Small intestine (tissue), 7 donors: ENCODE measurements at regions not wholly inside any gene's neighbourhood (a gene's known extent, or its start where the extent isn't known, plus 50 kb on each side); places are given as distances from the start of the nearest gene placed in this dataset.
A peak's percentile ranks its signal among the peaks of the same experiment; 100 is the strongest.
"Not testable (repeated sequence)": the region's sequence is repeated elsewhere in the genome, so short reads cannot be mapped to it uniquely, and the experiment has no call there.

Experiments
- DNase-seq, 2 donors: peaks; one replicate each; pipeline versions ENCODE4 v3.0.0 to v3.0.0-alpha.2; 2013
- FAIRE-seq: peaks from 2 replicates; lab custom pipeline; 2012; peaks lifted over from hg19 to GRCh38; lab: Jason Lieb, UNC
- H3K27ac ChIP-seq, 3 donors: one replicate each; pipeline ENCODE4 v1.5.1; 2013; ENCODE audit warnings: low read length in 2 of 3, mild to moderate bottlenecking in 2 of 3, control low read depth in 1 of 3, inconsistent platforms in 1 of 3, low read depth in 1 of 3, moderate library complexity in 1 of 3
- H3K27me3 ChIP-seq, 3 donors: one replicate each; pipeline ENCODE4 v1.6.1; 2013; ENCODE audit warnings: low read length in 3 of 3, inconsistent platforms in 1 of 3; ENCODE audit not compliant: control insufficient read depth in 3 of 3, insufficient read depth in 3 of 3
- H3K36me3 ChIP-seq, 3 donors: one replicate each; pipeline ENCODE4 v1.6.1; 2013; ENCODE audit warnings: low read length in 3 of 3, inconsistent platforms in 1 of 3, low read depth in 1 of 3, mild to moderate bottlenecking in 1 of 3, moderate library complexity in 1 of 3; ENCODE audit not compliant: control insufficient read depth in 3 of 3, insufficient read depth in 2 of 3
- H3K4me1 ChIP-seq, 3 donors: one replicate each; pipeline ENCODE4 v1.6.1; 2013; ENCODE audit warnings: low read length in 2 of 3, inconsistent platforms in 1 of 3, low read depth in 1 of 3, mild to moderate bottlenecking in 1 of 3, moderate library complexity in 1 of 3; ENCODE audit not compliant: control insufficient read depth in 3 of 3, insufficient read depth in 2 of 3
- H3K4me3 ChIP-seq, 3 donors: one replicate each; pipeline ENCODE4 v1.5.1; 2013; ENCODE audit warnings: low read length in 3 of 3, control low read depth in 1 of 3, inconsistent platforms in 1 of 3, low read depth in 1 of 3, mild to moderate bottlenecking in 1 of 3, moderate library complexity in 1 of 3
- H3K9me3 ChIP-seq, 2 donors: one replicate each; pipeline ENCODE4 v1.6.1; 2013; ENCODE audit warnings: low read depth in 1 of 2, low read length in 1 of 2; ENCODE audit not compliant: control insufficient read depth in 2 of 2, insufficient read depth in 1 of 2
- WGBS, 3 donors: extraction: QIAGEN DNeasy Blood & Tissue Kit; methylation state at CpG; one replicate each; pipeline ENCODE4 v1.1.7; 2013; 5-methylcytosine and 5-hydroxymethylcytosine counted together
- donor health status: healthy with polysubstance abuse.
- donor health status: control.
- donor health status: control.
- donor health status: Bipolar disorder and iron deficiency.
- donor health status: healthy.

GRCh38 chr2:16429431-16430145 lies 236.0 kb downstream of the CYRIA start:
- Histone ChIP-seq H3K27me3 (no peaks in the 10 kb centered on the region), H3K27ac (no peak overlapping the region), H3K9me3 (no peaks in the 10 kb centered on the region), H3K4me3 (no peak overlapping the region), H3K36me3 (no peaks in the 10 kb centered on the region), H3K4me1 (peaks cover 0 to 14% (median 3%) of the 10 kb centered on the region in 3 donors)
- no peak for FAIRE-seq
- 40 to 67% (median 64%) methylated on average over 2 of the region's 2 CpGs for WGBS, 3 donors
- no peak for DNase-seq

- Histone ChIP-seq H3K27ac (no peak overlapping the region), H3K4me1 (peaks cover 0 to 20% (median 3%) of the 10 kb centered on the region in 3 donors), H3K36me3 (no peaks in the 10 kb centered on the region), H3K27me3 (no peaks in the 10 kb centered on the region), H3K9me3 (no peaks in the 10 kb centered on the region), H3K4me3 (no peak overlapping the region)
- 58 to 78% (median 71%) methylated on average over 2 of the region's 2 CpGs for WGBS, 3 donors
- DNase-seq: no peak
- FAIRE-seq: no peak
Observed at GRCh38 chr2:16429002-16429401, 236.6 kb downstream of the CYRIA start.

GRCh38 chr2:16425462-16426336 lies 239.9 kb downstream of the CYRIA start:
- H3K27ac ChIP-seq: peak overlapping the region in 1 of 3 donors; percentile 69
- peaks cover 0 to 23% (median 3%) of the 10 kb centered on the region in 3 donors for H3K4me1 ChIP-seq

GRCh38 chr2:16420421-16420820 lies 245.2 kb downstream of the CYRIA start:
- WGBS, 3 donors: 67 to 96% (median 80%) methylated on average over 1 of the region's 1 CpG
- Histone ChIP-seq H3K27me3 (no peaks in the 10 kb centered on the region), H3K36me3 (no peaks in the 10 kb centered on the region), H3K4me3 (no peak overlapping the region), H3K4me1 (peaks cover 0 to 16% (median 2%) of the 10 kb centered on the region in 3 donors), H3K27ac (no peak overlapping the region), H3K9me3 (no peaks in the 10 kb centered on the region)
- FAIRE-seq: no peak
- DNase-seq: no peak

More at GRCh38 chr2:16425462-16426336, 239.9 kb downstream of the CYRIA start:
- no peaks in the 10 kb centered on the region for H3K27me3 ChIP-seq
- DNase-seq (peak; percentile 93 to 96), FAIRE-seq (no peak)
- no peaks in the 10 kb centered on the region for H3K36me3 ChIP-seq
- no peaks in the 10 kb centered on the region for H3K9me3 ChIP-seq
- no peak overlapping the region for H3K4me3 ChIP-seq
- 6 to 26% (median 16%) methylated on average over 6 of the region's 6 CpGs for WGBS, 3 donors

- Histone ChIP-seq H3K36me3 (no peaks in the 10 kb centered on the region), H3K4me3 (no peak overlapping the region), H3K4me1 (no peaks in the 10 kb centered on the region), H3K9me3 (no peaks in the 10 kb centered on the region), H3K27ac (no peak overlapping the region), H3K27me3 (peaks cover 0 to 2% (median 0%) of the 10 kb centered on the region in 3 donors)
- DNase-seq (no peak), FAIRE-seq (no peak)
- WGBS, 3 donors: 86 to 95% (median 93%) methylated on average over 3 of the region's 3 CpGs
Observed at GRCh38 chr2:16417726-16418125, 247.9 kb downstream of the CYRIA start.

- H3K9me3 ChIP-seq: no peaks in the 10 kb centered on the region
- FAIRE-seq (no peak), DNase-seq (no peak)
- no peak overlapping the region for H3K4me3 ChIP-seq
- peaks cover 0 to 2% (median 0%) of the 10 kb centered on the region in 3 donors for H3K27me3 ChIP-seq
- no peaks in the 10 kb centered on the region for H3K4me1 ChIP-seq
- no peaks in the 10 kb centered on the region for H3K36me3 ChIP-seq
- H3K27ac ChIP-seq: no peak overlapping the region
- WGBS, 3 donors: 57 to 91% (median 78%) methylated on average over 3 of the region's 3 CpGs
Observed at GRCh38 chr2:16416651-16417050, 249.0 kb downstream of the CYRIA start.

- not testable (repeated sequence) for FAIRE-seq
Observed at GRCh38 chr2:16415861-16416260, 249.8 kb downstream of the CYRIA start.

GRCh38 chr2:16413947-16414346 lies 251.7 kb downstream of the CYRIA start:
- Histone ChIP-seq H3K9me3 (no peaks in the 10 kb centered on the region), H3K27ac (no peak overlapping the region), H3K4me1 (no peaks in the 10 kb centered on the region), H3K27me3 (peaks cover 0 to 2% (median 0%) of the 10 kb centered on the region in 3 donors), H3K4me3 (no peak overlapping the region), H3K36me3 (no peaks in the 10 kb centered on the region)
- WGBS, 3 donors: 79 to 96% (median 89%) methylated on average over 1 of the region's 1 CpG
- FAIRE-seq (no peak), DNase-seq (no peak)

More at GRCh38 chr2:16415861-16416260, 249.8 kb downstream of the CYRIA start:
- H3K27ac ChIP-seq, H3K4me1 ChIP-seq, H3K9me3 ChIP-seq, H3K36me3 ChIP-seq, H3K4me3 ChIP-seq, DNase-seq, H3K27me3 ChIP-seq: not testable (repeated sequence)
- WGBS, 3 donors: 79 to 86% (median 79%) methylated on average over 6 of the region's 6 CpGs
